Thymus (tissue), 11 donors: ENCODE measurements at regions not wholly inside any gene's neighbourhood (a gene's known extent, or its start where the extent isn't known, plus 50 kb on each side); places are given as distances from the start of the nearest gene placed in this dataset.
"Not testable (repeated sequence)": the region's sequence is repeated elsewhere in the genome, so short reads cannot be mapped to it uniquely, and the experiment has no call there.

ENCODE experiments used
- DNase-seq, 9 donors: peaks; one replicate each; pipeline ENCODE4 v3.0.0-alpha.2; 2013; ENCODE audit warnings: low spot score in 9 of 9, low read depth in 6 of 9, missing footprints in 1 of 9
- H3K27ac ChIP-seq, 2 donors: one replicate each; pipeline ENCODE4 v1.5.1; 2013; ENCODE audit warnings: control low read depth in 1 of 2, low read depth in 1 of 2, low read length in 1 of 2, mild to moderate bottlenecking in 1 of 2, moderate library complexity in 1 of 2
- H3K27me3 ChIP-seq, 2 donors: one replicate each; pipeline ENCODE4 v1.5.1; 2013; ENCODE audit warnings: low read length in 1 of 2; ENCODE audit not compliant: control insufficient read depth in 2 of 2, insufficient read depth in 1 of 2
- H3K36me3 ChIP-seq, 2 donors: one replicate each; pipeline ENCODE4 v1.5.1; 2013; ENCODE audit warnings: low read length in 1 of 2, mild to moderate bottlenecking in 1 of 2, moderate library complexity in 1 of 2; ENCODE audit not compliant: control insufficient read depth in 2 of 2, insufficient read depth in 2 of 2
- H3K4me1 ChIP-seq, 2 donors: one replicate each; pipeline ENCODE4 v1.5.1; 2013; ENCODE audit warnings: low read length in 2 of 2; ENCODE audit not compliant: control insufficient read depth in 2 of 2, insufficient read depth in 2 of 2
- H3K4me3 ChIP-seq, 2 donors: one replicate each; pipeline ENCODE4 v1.5.1; 2013; ENCODE audit warnings: low read length in 2 of 2, control low read depth in 1 of 2, mild to moderate bottlenecking in 1 of 2
- H3K9me3 ChIP-seq, 2 donors: one replicate each; pipeline ENCODE4 v1.5.1; 2013; ENCODE audit warnings: low read length in 1 of 2, mild to moderate bottlenecking in 1 of 2; ENCODE audit not compliant: control insufficient read depth in 2 of 2, insufficient read depth in 1 of 2
- WGBS: extraction: QIAGEN DNeasy Blood & Tissue Kit; methylation state at CpG from one replicate; pipeline ENCODE4 v1.1.7; 2013; 5-methylcytosine and 5-hydroxymethylcytosine counted together
- donor health status: healthy.

- not testable (repeated sequence) for H3K4me3 ChIP-seq, H3K36me3 ChIP-seq, H3K4me1 ChIP-seq, H3K27ac ChIP-seq, DNase-seq, H3K27me3 ChIP-seq, H3K9me3 ChIP-seq
These were observed 199.9 kb upstream of the PLGLB2 start for GRCh38 chr2:87547966-87548365.

GRCh38 chr2:87548681-87549536 is 199.0 kb upstream of the PLGLB2 start:
- WGBS = 95% methylated on average over 2 of the region's 7 CpGs

DNA sequence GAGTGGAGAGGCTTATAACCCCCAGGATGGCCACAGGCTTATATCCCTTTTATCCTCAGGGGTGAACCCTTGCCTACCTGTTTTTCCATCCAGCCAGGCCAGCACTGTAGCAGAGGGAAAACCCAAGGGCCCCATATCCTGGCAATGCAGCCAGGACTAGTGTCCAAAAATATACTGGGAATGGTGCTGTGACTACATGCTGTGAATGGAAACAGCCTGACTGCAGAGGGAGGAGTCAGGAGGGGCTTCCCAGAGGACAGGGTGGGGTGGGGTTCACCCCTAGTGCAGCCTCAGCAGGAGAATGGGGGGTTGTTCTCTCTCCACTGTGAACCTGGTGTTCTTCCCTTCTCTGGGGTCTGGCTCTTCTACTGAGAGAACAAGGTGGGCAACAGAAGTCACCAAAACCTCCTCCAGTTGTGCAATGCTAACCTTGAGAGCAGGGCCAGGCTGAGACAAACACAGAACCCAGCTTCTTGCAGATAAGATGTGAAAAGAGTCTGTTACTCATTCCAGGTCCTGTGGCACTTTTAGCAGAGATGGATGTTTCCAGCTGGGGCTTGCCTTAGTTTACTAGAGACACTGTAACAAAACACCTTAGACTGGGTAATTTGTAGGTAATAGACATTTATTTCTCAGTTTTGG is 198.2 kb upstream of the PLGLB2 start:
- H3K9me3 ChIP-seq, H3K36me3 ChIP-seq, H3K27ac ChIP-seq, H3K4me3 ChIP-seq, H3K27me3 ChIP-seq, DNase-seq, H3K4me1 ChIP-seq: not testable (repeated sequence)

More at GRCh38 chr2:87548681-87549536, 199.0 kb upstream of the PLGLB2 start:
- DNase-seq, H3K36me3 ChIP-seq, H3K27ac ChIP-seq, H3K4me1 ChIP-seq, H3K27me3 ChIP-seq, H3K9me3 ChIP-seq, H3K4me3 ChIP-seq: not testable (repeated sequence)

GRCh38 chr2:87554678-87555077 is 193.2 kb upstream of the PLGLB2 start:
- not testable (repeated sequence) for H3K9me3 ChIP-seq, H3K27ac ChIP-seq, H3K36me3 ChIP-seq, H3K27me3 ChIP-seq, DNase-seq, H3K4me3 ChIP-seq, H3K4me1 ChIP-seq
- no CpG with 5 or more reads among the region's 4 CpGs for whole genome bisulfite sequencing

- H3K36me3 ChIP-seq, H3K4me3 ChIP-seq, H3K27ac ChIP-seq, H3K9me3 ChIP-seq, DNase-seq, H3K4me1 ChIP-seq, H3K27me3 ChIP-seq: not testable (repeated sequence)
- WGBS = no CpG with 5 or more reads among the region's 4 CpGs
These were observed 192.8 kb upstream of the PLGLB2 start for GRCh38 chr2:87555082-87555481.

- not testable (repeated sequence) for H3K4me3 ChIP-seq, H3K36me3 ChIP-seq, DNase-seq, H3K27me3 ChIP-seq, H3K9me3 ChIP-seq, H3K4me1 ChIP-seq, H3K27ac ChIP-seq
- 91% methylated on average over 2 of the region's 5 CpGs for WGBS
These were observed 188.9 kb upstream of the PLGLB2 start for GRCh38 chr2:87559001-87559400.

GRCh38 chr2:87559735-87560134 is 188.2 kb upstream of the PLGLB2 start:
- WGBS = 100% methylated on average over 1 of the region's 2 CpGs
- H3K36me3 ChIP-seq, H3K27ac ChIP-seq: not testable (repeated sequence)

DNA sequence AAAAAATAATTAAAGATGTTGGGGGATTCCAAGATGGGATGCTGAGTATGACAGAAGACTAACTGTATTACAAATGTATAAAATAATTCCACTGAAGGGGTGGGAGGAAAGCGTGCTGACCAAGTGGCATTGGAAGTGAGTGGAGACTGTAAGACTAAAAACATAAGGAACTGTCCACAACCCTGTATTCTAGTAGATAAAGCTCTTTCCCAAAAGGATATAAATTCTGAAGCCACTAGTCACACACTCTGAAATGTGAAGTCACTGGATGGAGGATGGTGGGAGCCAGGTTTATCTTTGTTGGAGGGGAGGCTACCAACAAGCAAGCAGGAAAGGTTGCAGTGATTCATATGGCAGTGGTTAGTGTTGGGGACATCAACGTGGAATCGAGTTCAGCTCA is 182.8 kb upstream of the PLGLB2 start:
- 100% methylated on average over 1 of the region's 3 CpGs for WGBS
- not testable (repeated sequence) for DNase-seq

More at GRCh38 chr2:87559735-87560134, 188.2 kb upstream of the PLGLB2 start:
- DNase-seq, H3K9me3 ChIP-seq, H3K4me1 ChIP-seq, H3K4me3 ChIP-seq, H3K27me3 ChIP-seq: not testable (repeated sequence)

DNA sequence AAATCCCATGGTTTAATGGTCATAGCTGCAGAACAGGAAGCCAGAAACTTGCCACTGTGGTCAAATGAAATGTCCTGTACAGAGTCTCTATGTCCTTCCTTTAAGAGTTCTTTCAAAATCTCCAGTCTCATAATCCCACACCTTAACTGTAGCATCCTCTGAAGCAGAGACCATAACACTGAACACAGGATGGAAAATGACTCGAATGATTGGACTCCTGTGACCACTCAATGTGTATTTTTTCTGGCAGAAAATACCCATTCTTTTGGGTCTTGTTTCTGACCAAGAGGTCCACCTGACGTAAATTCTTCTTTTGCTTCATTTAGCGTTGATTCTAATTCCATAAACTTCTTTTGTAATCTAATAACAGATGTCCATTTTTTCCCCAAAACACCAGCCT is 181.4 kb upstream of the PLGLB2 start:
- H3K27me3 ChIP-seq, H3K4me3 ChIP-seq, H3K9me3 ChIP-seq, H3K27ac ChIP-seq, H3K36me3 ChIP-seq, H3K4me1 ChIP-seq, DNase-seq: not testable (repeated sequence)
- WGBS = 98% methylated on average over 3 of the region's 3 CpGs

More for the DNA sequence above, 182.8 kb upstream of the PLGLB2 start:
- not testable (repeated sequence) for H3K4me3 ChIP-seq, H3K4me1 ChIP-seq, H3K9me3 ChIP-seq, H3K27me3 ChIP-seq, H3K36me3 ChIP-seq, H3K27ac ChIP-seq
